ENCODE measurements at regions not wholly inside any gene's neighbourhood (a gene's known extent, or its start where the extent isn't known, plus 50 kb on each side); places are given as distances from the start of the nearest gene placed in this dataset.

DNA sequence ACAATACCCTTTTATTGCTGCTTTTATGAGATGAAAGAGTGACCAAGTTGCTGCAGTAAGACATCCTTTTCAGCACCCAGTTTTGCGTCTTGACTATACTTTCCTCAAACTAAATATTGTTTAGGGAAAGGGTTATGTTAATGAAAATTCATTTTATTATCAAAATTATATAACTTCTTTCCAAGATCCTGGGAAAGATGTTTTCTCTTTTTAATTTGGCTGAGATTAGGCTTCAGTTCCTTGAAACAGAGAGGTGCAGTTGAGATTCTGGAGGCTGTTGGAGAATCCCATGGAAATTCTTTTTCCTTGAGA is 91.6 kb upstream of the KCNA3 start:
- TF ChIP-seq, protein P1, sequence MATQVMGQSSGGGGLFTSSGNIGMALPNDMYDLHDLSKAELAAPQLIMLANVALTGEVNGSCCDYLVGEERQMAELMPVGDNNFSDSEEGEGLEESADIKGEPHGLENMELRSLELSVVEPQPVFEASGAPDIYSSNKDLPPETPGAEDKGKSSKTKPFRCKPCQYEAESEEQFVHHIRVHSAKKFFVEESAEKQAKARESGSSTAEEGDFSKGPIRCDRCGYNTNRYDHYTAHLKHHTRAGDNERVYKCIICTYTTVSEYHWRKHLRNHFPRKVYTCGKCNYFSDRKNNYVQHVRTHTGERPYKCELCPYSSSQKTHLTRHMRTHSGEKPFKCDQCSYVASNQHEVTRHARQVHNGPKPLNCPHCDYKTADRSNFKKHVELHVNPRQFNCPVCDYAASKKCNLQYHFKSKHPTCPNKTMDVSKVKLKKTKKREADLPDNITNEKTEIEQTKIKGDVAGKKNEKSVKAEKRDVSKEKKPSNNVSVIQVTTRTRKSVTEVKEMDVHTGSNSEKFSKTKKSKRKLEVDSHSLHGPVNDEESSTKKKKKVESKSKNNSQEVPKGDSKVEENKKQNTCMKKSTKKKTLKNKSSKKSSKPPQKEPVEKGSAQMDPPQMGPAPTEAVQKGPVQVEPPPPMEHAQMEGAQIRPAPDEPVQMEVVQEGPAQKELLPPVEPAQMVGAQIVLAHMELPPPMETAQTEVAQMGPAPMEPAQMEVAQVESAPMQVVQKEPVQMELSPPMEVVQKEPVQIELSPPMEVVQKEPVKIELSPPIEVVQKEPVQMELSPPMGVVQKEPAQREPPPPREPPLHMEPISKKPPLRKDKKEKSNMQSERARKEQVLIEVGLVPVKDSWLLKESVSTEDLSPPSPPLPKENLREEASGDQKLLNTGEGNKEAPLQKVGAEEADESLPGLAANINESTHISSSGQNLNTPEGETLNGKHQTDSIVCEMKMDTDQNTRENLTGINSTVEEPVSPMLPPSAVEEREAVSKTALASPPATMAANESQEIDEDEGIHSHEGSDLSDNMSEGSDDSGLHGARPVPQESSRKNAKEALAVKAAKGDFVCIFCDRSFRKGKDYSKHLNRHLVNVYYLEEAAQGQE (IDR thresholded peaks at IDR 0.05): no peak
- TF ChIP-seq TFCP2L1 (CRISPR knock-in tag; IDR thresholded peaks at IDR 0.05) (no peak), CHD2 (IDR thresholded peaks at IDR 0.05; ENCODE audit: low read length, partially characterized antibody) (no peak), SMC3 (IDR thresholded peaks at IDR 0.05) (no peak), RNF2 (IDR thresholded peaks at IDR 0.05; ENCODE audit: borderline replicate concordance, low read depth) (no peak), TP53 (CRISPR knock-in tag; IDR thresholded peaks at IDR 0.05) (no peak), ESRRA (IDR thresholded peaks at IDR 0.05; ENCODE audit: borderline replicate concordance, low read length) (no peak), NR3C1 (IDR thresholded peaks at IDR 0.05) (no peak)
- TF ChIP-seq, protein P2, sequence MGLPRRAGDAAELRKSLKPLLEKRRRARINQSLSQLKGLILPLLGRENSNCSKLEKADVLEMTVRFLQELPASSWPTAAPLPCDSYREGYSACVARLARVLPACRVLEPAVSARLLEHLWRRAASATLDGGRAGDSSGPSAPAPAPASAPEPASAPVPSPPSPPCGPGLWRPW (IDR thresholded peaks at IDR 0.05): no peak
- TF ChIP-seq, protein P3, sequence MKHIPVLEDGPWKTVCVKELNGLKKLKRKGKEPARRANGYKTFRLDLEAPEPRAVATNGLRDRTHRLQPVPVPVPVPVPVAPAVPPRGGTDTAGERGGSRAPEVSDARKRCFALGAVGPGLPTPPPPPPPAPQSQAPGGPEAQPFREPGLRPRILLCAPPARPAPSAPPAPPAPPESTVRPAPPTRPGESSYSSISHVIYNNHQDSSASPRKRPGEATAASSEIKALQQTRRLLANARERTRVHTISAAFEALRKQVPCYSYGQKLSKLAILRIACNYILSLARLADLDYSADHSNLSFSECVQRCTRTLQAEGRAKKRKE (CRISPR knock-in tag; IDR thresholded peaks at IDR 0.05; ENCODE audit: low read depth): no peak
- TF ChIP-seq, protein P4, sequence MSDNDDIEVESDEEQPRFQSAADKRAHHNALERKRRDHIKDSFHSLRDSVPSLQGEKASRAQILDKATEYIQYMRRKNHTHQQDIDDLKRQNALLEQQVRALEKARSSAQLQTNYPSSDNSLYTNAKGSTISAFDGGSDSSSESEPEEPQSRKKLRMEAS (IDR thresholded peaks at IDR 0.05): no peak
- Histone ChIP-seq H3K4me2 (no peak overlapping the region), H3K27ac (no peak overlapping the region), H3K9me3 (no peaks in the 10 kb centered on the region), H3K4me3 (no peak overlapping the region), H3K4me1 (no peaks in the 10 kb centered on the region)
- FAIRE-seq (no peak), DNase-seq (ENCODE audit: low read depth in 1 of 2, low spot score in 1 of 2) (no peak), ATAC-seq (no peak)
- WGBS (ENCODE audit: missing lambda C conversion rate): 0% methylated on average over 1 of the region's 1 CpG
- ChIA-PET POLR2A (no interaction called here), CTCF (interaction anchor here (0.7 to 6.4 kb wide), 23 partner anchors 8 to 1040 kb away, joined by 3 to 59 read pairs (median 4); no protein-coding TSS in a partner anchor)

DNA sequence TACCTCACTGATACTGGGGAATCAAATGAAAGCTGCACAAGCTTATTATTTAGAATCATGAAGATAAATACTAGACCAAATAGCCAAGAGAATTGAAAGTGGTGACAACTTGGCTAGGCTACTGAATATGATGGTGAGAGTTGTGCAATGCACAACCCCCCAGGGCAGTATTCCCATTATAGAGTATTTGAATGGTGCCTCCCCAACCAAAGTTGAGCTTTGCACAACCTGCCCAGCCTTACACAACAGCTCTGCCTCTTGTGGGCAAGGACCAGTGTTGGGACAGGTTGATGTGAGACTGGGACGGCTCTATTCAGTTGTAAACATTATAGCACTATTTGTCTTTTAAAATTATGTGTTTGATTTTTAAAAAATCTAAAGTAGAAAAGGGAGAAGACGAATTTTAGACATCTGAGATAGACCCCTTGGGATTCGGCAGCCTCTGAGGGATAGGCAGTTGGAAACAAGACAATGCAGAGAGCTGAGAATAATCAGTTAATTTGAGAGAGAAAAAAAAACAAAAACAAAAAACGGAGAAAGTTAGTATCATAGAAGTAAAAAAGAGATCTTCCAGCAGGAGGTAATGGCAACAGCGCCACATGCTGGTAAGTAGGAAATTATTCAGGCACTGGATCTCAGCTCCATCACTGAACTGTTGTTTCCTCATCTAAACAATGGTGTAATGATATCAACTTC is 91.0 kb upstream of the KCNA3 start:
- under 1% methylated on average over 5 of the region's 5 CpGs for WGBS (ENCODE audit: missing lambda C conversion rate)
- Histone ChIP-seq H3K4me3 (no peak overlapping the region), H3K4me2 (0 out of 3 replicates have a peak overlapping the region, but pooled peaks have one; percentile 30), H3K9me3 (no peaks in the 10 kb centered on the region), H3K27ac (no peak overlapping the region), H3K4me1 (no peaks in the 10 kb centered on the region)
- CTCF ChIA-PET: interaction anchor here (0.7 to 6.4 kb wide), 28 partner anchors 8 to 1039 kb away, joined by 3 to 59 read pairs (median 4); no protein-coding TSS in a partner anchor
- DNase-seq (ENCODE audit: low read depth in 1 of 2, low spot score in 1 of 2) (peak; percentile 16 to 38), ATAC-seq (peak in 1 of 2 experiments; percentile 60; a peak in 2 of 6 replicates), FAIRE-seq (no peak)
- POLR2A ChIA-PET: no interaction called here
- TF ChIP-seq RAD21 (conservative IDR thresholded peaks at IDR 0.05 in 1 of 2, IDR thresholded peaks at IDR 0.05 in 1 of 2) (peak; percentile 51 to 73; a peak in 3 of 5 replicates), CEBPB (IDR thresholded peaks at IDR 0.05) (no peak), RNF2 (IDR thresholded peaks at IDR 0.05; ENCODE audit: borderline replicate concordance, low read depth) (no peak), HOXA7 (CRISPR knock-in tag; IDR thresholded peaks at IDR 0.05) (no peak), POLR2AphosphoS2 (conservative IDR thresholded peaks at IDR 0.05; ENCODE audit: low read length) (no peak), TFCP2L1 (CRISPR knock-in tag; IDR thresholded peaks at IDR 0.05) (no peak), FOSB (CRISPR knock-in tag; IDR thresholded peaks at IDR 0.05) (no peak), NFE2L2 (conservative IDR thresholded peaks at IDR 0.05; ENCODE audit: low read length) (no peak), ZNF302 (CRISPR knock-in tag; IDR thresholded peaks at IDR 0.05) (no peak)
- TF ChIP-seq, protein P5, sequence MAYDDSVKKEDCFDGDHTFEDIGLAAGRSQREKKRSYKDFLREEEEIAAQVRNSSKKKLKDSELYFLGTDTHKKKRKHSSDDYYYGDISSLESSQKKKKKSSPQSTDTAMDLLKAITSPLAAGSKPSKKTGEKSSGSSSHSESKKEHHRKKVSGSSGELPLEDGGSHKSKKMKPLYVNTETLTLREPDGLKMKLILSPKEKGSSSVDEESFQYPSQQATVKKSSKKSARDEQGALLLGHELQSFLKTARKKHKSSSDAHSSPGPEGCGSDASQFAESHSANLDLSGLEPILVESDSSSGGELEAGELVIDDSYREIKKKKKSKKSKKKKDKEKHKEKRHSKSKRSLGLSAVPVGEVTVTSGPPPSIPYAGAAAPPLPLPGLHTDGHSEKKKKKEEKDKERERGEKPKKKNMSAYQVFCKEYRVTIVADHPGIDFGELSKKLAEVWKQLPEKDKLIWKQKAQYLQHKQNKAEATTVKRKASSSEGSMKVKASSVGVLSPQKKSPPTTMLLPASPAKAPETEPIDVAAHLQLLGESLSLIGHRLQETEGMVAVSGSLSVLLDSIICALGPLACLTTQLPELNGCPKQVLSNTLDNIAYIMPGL (CRISPR knock-in tag; IDR thresholded peaks at IDR 0.05; ENCODE audit: borderline replicate concordance): no peak
- TF ChIP-seq, protein P2 (IDR thresholded peaks at IDR 0.05): no peak
- TF ChIP-seq, protein P6, sequence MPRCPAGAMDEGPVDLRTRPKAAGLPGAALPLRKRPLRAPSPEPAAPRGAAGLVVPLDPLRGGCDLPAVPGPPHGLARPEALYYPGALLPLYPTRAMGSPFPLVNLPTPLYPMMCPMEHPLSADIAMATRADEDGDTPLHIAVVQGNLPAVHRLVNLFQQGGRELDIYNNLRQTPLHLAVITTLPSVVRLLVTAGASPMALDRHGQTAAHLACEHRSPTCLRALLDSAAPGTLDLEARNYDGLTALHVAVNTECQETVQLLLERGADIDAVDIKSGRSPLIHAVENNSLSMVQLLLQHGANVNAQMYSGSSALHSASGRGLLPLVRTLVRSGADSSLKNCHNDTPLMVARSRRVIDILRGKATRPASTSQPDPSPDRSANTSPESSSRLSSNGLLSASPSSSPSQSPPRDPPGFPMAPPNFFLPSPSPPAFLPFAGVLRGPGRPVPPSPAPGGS (IDR thresholded peaks at IDR 0.05): no peak
- TF ChIP-seq, protein P7, sequence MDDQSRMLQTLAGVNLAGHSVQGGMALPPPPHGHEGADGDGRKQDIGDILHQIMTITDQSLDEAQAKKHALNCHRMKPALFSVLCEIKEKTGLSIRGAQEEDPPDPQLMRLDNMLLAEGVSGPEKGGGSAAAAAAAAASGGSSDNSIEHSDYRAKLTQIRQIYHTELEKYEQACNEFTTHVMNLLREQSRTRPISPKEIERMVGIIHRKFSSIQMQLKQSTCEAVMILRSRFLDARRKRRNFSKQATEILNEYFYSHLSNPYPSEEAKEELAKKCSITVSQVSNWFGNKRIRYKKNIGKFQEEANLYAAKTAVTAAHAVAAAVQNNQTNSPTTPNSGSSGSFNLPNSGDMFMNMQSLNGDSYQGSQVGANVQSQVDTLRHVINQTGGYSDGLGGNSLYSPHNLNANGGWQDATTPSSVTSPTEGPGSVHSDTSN (IDR thresholded peaks at IDR 0.05): no peak
- TF ChIP-seq, protein P1 (IDR thresholded peaks at IDR 0.05): no peak

All from A549 (cell line).